ENCODE measurements at regions not wholly inside any gene's neighbourhood (a gene's known extent, or its start where the extent isn't known, plus 50 kb on each side); places are given as distances from the start of the nearest gene placed in this dataset.

DNA sequence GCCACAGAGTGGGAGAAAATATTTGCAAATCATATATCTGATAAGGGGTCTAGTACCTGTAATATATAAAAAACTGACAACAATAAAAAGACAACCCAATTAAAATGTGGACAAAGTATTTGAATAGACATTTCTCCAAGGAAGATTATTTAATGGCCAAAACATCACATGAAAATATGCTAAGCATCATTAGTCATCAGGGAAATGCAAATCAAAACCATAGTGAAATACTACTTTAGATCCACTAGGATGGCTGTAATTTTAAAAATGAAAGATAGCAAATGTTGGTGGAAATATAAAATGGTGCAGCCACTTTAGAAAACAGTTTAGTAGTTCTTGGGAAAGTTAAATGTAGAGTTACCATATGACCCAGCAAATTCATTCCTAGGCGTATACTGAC is 118.7 kb upstream of the KIF26B start:
- TF ChIP-seq PPARA (CRISPR knock-in tag; IDR thresholded peaks at IDR 0.05; ENCODE audit: borderline replicate concordance) = no peak
- TF ChIP-seq SNAI2 (CRISPR knock-in tag; IDR thresholded peaks at IDR 0.05) = no peak
- no peak for TF ChIP-seq ISL1 (CRISPR knock-in tag; IDR thresholded peaks at IDR 0.05)
- TF ChIP-seq ZFP3 (CRISPR knock-in tag; IDR thresholded peaks at IDR 0.05) = no peak
- TF ChIP-seq, protein P1, sequence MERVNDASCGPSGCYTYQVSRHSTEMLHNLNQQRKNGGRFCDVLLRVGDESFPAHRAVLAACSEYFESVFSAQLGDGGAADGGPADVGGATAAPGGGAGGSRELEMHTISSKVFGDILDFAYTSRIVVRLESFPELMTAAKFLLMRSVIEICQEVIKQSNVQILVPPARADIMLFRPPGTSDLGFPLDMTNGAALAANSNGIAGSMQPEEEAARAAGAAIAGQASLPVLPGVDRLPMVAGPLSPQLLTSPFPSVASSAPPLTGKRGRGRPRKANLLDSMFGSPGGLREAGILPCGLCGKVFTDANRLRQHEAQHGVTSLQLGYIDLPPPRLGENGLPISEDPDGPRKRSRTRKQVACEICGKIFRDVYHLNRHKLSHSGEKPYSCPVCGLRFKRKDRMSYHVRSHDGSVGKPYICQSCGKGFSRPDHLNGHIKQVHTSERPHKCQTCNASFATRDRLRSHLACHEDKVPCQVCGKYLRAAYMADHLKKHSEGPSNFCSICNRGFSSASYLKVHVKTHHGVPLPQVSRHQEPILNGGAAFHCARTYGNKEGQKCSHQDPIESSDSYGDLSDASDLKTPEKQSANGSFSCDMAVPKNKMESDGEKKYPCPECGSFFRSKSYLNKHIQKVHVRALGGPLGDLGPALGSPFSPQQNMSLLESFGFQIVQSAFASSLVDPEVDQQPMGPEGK (CRISPR knock-in tag; IDR thresholded peaks at IDR 0.05; ENCODE audit: borderline replicate concordance) = no peak
- TF ChIP-seq, protein P2, sequence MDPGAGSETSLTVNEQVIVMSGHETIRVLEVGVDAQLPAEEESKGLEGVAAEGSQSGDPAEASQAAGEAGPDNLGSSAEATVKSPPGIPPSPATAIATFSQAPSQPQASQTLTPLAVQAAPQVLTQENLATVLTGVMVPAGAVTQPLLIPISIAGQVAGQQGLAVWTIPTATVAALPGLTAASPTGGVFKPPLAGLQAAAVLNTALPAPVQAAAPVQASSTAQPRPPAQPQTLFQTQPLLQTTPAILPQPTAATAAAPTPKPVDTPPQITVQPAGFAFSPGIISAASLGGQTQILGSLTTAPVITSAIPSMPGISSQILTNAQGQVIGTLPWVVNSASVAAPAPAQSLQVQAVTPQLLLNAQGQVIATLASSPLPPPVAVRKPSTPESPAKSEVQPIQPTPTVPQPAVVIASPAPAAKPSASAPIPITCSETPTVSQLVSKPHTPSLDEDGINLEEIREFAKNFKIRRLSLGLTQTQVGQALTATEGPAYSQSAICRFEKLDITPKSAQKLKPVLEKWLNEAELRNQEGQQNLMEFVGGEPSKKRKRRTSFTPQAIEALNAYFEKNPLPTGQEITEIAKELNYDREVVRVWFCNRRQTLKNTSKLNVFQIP (CRISPR knock-in tag; IDR thresholded peaks at IDR 0.05; ENCODE audit: borderline replicate concordance, low read depth) = no peak
- TF ChIP-seq ZFP30 (CRISPR knock-in tag; IDR thresholded peaks at IDR 0.05) = no peak
- TF ChIP-seq ZC3H10 (CRISPR knock-in tag; IDR thresholded peaks at IDR 0.05) = no peak
- TF ChIP-seq OSR1 (CRISPR knock-in tag; IDR thresholded peaks at IDR 0.05) = no peak
- TF ChIP-seq ARNTL (CRISPR knock-in tag; IDR thresholded peaks at IDR 0.05; ENCODE audit: borderline replicate concordance, low read depth) = no peak
- no peak for TF ChIP-seq ZNF565 (CRISPR knock-in tag; conservative IDR thresholded peaks at IDR 0.05; ENCODE audit: low read depth)

Measured in SK-N-SH treated with all-trans-retinoic acid at 6 μM for 48 hours (cell line).